ENCODE measurements at regions not wholly inside any gene's neighbourhood (a gene's known extent, or its start where the extent isn't known, plus 50 kb on each side); places are given as distances from the start of the nearest gene placed in this dataset.

GRCh38 chr13:53759016-53759415 lies 730.4 kb downstream of the OLFM4 start:
- TF ChIP-seq CTCF (conservative IDR thresholded peaks at IDR 0.05; ENCODE audit: low read depth, low read length) (no peak), EZH2 (IDR thresholded peaks at IDR 0.05; ENCODE audit: borderline replicate concordance, low read depth, low read length, poor library complexity, severe bottlenecking) (no peak)

Measured in A673 (cell line).